Transverse colon (tissue), 4 donors: ENCODE measurements at regions not wholly inside any gene's neighbourhood (a gene's known extent, or its start where the extent isn't known, plus 50 kb on each side); places are given as distances from the start of the nearest gene placed in this dataset.

ENCODE experiments used
- CTCF ChIP-seq, 5 experiments: fragments of 200-600 bp in 3 of 5; fragments of 450-650 bp in 2 of 5; sonication (generic) in 3 of 5; IDR thresholded peaks; 1 replicate in 2 of 5; 2 replicates in 3 of 5; pipeline ENCODE4 v1.5.1; 2016 to 2017; ENCODE audit warnings: antibody characterized with exemption in 5 of 5, inconsistent platforms in 3 of 5, mild to moderate bottlenecking in 2 of 5, moderate library complexity in 1 of 5
- EP300 ChIP-seq: sonication (generic); formaldehyde crosslinking; IDR thresholded peaks from one replicate; pipeline ENCODE4 v1.6.1; 2017; ENCODE audit warnings: antibody characterized with exemption, low read depth
- POLR2A ChIP-seq: fragments of 450-650 bp; IDR thresholded peaks from one replicate; pipeline ENCODE4 v1.6.1; 2016; ENCODE audit warnings: antibody characterized with exemption, mild to moderate bottlenecking, moderate library complexity
- POLR2AphosphoS5 ChIP-seq, 3 donors: sonication (generic); formaldehyde crosslinking; IDR thresholded peaks; one replicate each; pipeline ENCODE4 v1.6.1; 2016; ENCODE audit warnings: antibody characterized with exemption in 3 of 3

GRCh38 chr20:4406627-4407026, 157.5 kb upstream of the ADRA1D start:
- TF ChIP-seq CTCF (IDR thresholded peaks at IDR 0.05) (no peak), POLR2A (no peak), EP300 (no peak), POLR2AphosphoS5 (IDR thresholded peaks at IDR 0.05) (no peak)
